IMR-90 (cell line): ENCODE measurements at regions not wholly inside any gene's neighbourhood (a gene's known extent, or its start where the extent isn't known, plus 50 kb on each side); places are given as distances from the start of the nearest gene placed in this dataset.

ENCODE experiments used
- ATAC-seq: fragments of 200-7000 bp; cut with Tn5 transposase; 2 replicates; pipeline ENCODE4 v1.9.1; 2020; ENCODE audit warnings: low read depth, mild to moderate bottlenecking, moderate library complexity
- BruUV-seq: library from RNA; stranded (reverse); fragments of 400-500 nt; replicated peaks from 2 replicates; lab custom pipeline; 2021; lab: Mats Ljungman, UMichigan
- CTCF ChIA-PET: fragments of 300-600 bp; formaldehyde crosslinking; extraction: SDS; loops from one replicate; lab custom pipeline; 2021; ENCODE audit warnings: antibody characterized with exemption; lab: Yijun Ruan, JAX
- POLR2A ChIA-PET: fragments of 300-600 bp; sonication (Branson Sonifier 250); formaldehyde crosslinking; loops from one replicate; lab custom pipeline; 2022; ENCODE audit warnings: antibody characterized with exemption; ENCODE audit not compliant: unreplicated experiment; lab: Charles Lee
- DNase-seq: peaks from one replicate; pipeline ENCODE4 v3.0.0; 2013
- H2AFZ ChIP-seq: replicated peaks from 2 replicates; pipeline ENCODE3; 2013; ENCODE audit warnings: low read length, mild to moderate bottlenecking; ENCODE audit not compliant: poor library complexity
- H2AK5ac ChIP-seq: 2 replicates; pipeline ENCODE4 v1.6.1; 2013; ENCODE audit warnings: low read depth, low read length, inconsistent platforms
- H2AK9ac ChIP-seq: replicated peaks from 2 replicates; pipeline ENCODE3; 2013; ENCODE audit warnings: mild to moderate bottlenecking, low read depth, low read length, moderate library complexity; ENCODE audit not compliant: poor library complexity
- H2BK120ac ChIP-seq: 2 replicates; pipeline ENCODE4 v1.6.1; 2013; ENCODE audit warnings: low read depth, low read length, inconsistent platforms
- H2BK15ac ChIP-seq: 3 replicates; pipeline ENCODE4 v1.6.1; 2013; ENCODE audit warnings: low read depth, low read length, inconsistent platforms
- H2BK20ac ChIP-seq: 2 replicates; pipeline ENCODE4 v1.6.1; 2013; ENCODE audit warnings: low read depth, mild to moderate bottlenecking, inconsistent platforms, low read length, moderate library complexity
- H2BK5ac ChIP-seq: 2 replicates; pipeline ENCODE4 v1.6.1; 2013; ENCODE audit warnings: mild to moderate bottlenecking, low read depth, low read length, inconsistent platforms; ENCODE audit not compliant: poor library complexity, severe bottlenecking
- H3K14ac ChIP-seq: replicated peaks from 2 replicates; pipeline ENCODE4 v1.6.1; 2013; ENCODE audit warnings: low read depth, low read length, inconsistent platforms
- H3K18ac ChIP-seq: 2 replicates; pipeline ENCODE4 v1.6.1; 2013; ENCODE audit warnings: low read depth, low read length, control low read depth
- H3K23ac ChIP-seq: 2 replicates; pipeline ENCODE4 v1.6.1; 2013; ENCODE audit warnings: low read depth, low read length, inconsistent platforms
- H3K27ac ChIP-seq: 2 replicates; pipeline ENCODE4 v1.5.1; 2013; ENCODE audit warnings: mild to moderate bottlenecking, control low read depth, low read length; ENCODE audit not compliant: insufficient read depth
- H3K27me3 ChIP-seq: 2 replicates; pipeline ENCODE4 v1.6.1; 2013; ENCODE audit warnings: low read length; ENCODE audit not compliant: control insufficient read depth, insufficient read depth
- H3K36me3 ChIP-seq: 2 replicates; pipeline ENCODE4 v1.6.1; 2013; ENCODE audit warnings: low read length, mixed read lengths; ENCODE audit not compliant: control insufficient read depth, insufficient read depth
- H3K4ac ChIP-seq: 2 replicates; pipeline ENCODE4 v1.6.1; 2013; ENCODE audit warnings: low read depth, low read length, inconsistent platforms
- H3K4me1 ChIP-seq: 2 replicates; pipeline ENCODE4 v1.6.1; 2013; ENCODE audit warnings: low read length, mixed read lengths; ENCODE audit not compliant: control insufficient read depth, insufficient read depth
- H3K4me2 ChIP-seq: 2 replicates; pipeline ENCODE4 v1.6.1; 2013; ENCODE audit warnings: low read depth, mild to moderate bottlenecking, control low read depth, low read length, moderate library complexity
- H3K4me3 ChIP-seq: 2 replicates; pipeline ENCODE4 v1.5.1; 2013; ENCODE audit warnings: low read depth, mild to moderate bottlenecking, control low read depth, low read length, moderate library complexity; ENCODE audit not compliant: insufficient read depth
- H3K56ac ChIP-seq: 2 replicates; pipeline ENCODE4 v1.6.1; 2013; ENCODE audit warnings: low read length, inconsistent platforms; ENCODE audit not compliant: insufficient read depth; ENCODE audit errors: extremely low read depth
- H3K79me1 ChIP-seq, 2 experiments: 2 replicates each; pipeline ENCODE4 v1.6.1; 2013; ENCODE audit warnings: low read length in 2 of 2, inconsistent platforms in 1 of 2, low read depth in 1 of 2
- H3K9ac ChIP-seq: 2 replicates; pipeline ENCODE4 v1.6.1; 2013; ENCODE audit warnings: low read depth, low read length, control low read depth
- H3K9me1 ChIP-seq: 2 replicates; pipeline ENCODE4 v1.6.1; 2013; ENCODE audit warnings: low read length, inconsistent platforms; ENCODE audit not compliant: insufficient read depth
- H3K9me3 ChIP-seq: 2 replicates; pipeline ENCODE4 v1.6.1; 2013; ENCODE audit warnings: low read length; ENCODE audit not compliant: control insufficient read depth, insufficient read depth
- H4K20me1 ChIP-seq: 2 replicates; pipeline ENCODE4 v1.6.1; 2013; ENCODE audit warnings: low read length, inconsistent platforms; ENCODE audit not compliant: insufficient read depth
- H4K5ac ChIP-seq: 2 replicates; pipeline ENCODE4 v1.6.1; 2013; ENCODE audit warnings: mild to moderate bottlenecking, low read depth, low read length, control low read depth
- H4K8ac ChIP-seq, 2 experiments: 2 replicates each; pipeline ENCODE4 v1.6.1; 2013; ENCODE audit warnings: low read depth in 2 of 2, low read length in 2 of 2, control low read depth in 1 of 2, inconsistent platforms in 1 of 2
- H4K91ac ChIP-seq: 2 replicates; pipeline ENCODE4 v1.6.1; 2013; ENCODE audit warnings: low read depth, low read length, inconsistent platforms; ENCODE audit not compliant: insufficient read depth
- CEBPB ChIP-seq: IDR thresholded peaks from 2 replicates; pipeline ENCODE4 v1.6.1; 2012; ENCODE audit warnings: low read depth, low read length, improper control_type of control experiment
- CTCF ChIP-seq: conservative IDR thresholded peaks from 2 replicates; pipeline ENCODE4 v1.5.1; 2012; ENCODE audit warnings: mild to moderate bottlenecking, low read depth, low read length, improper control_type of control experiment
- MAZ ChIP-seq: IDR thresholded peaks from 2 replicates; pipeline ENCODE4 v1.6.1; 2012; ENCODE audit warnings: low read depth, mild to moderate bottlenecking, low read length, improper control_type of control experiment, moderate library complexity, borderline replicate concordance
- POLR2A ChIP-seq: IDR thresholded peaks from 2 replicates; pipeline ENCODE4 v1.6.1; 2012; ENCODE audit warnings: mild to moderate bottlenecking, low read depth, low read length
- WGBS, 2 experiments: methylation state at CpG; one replicate each; pipeline versions ENCODE4 v1.1.5 to v1.1.7; 2013; ENCODE audit warnings: missing lambda C conversion rate in 2 of 2; ENCODE audit not compliant: insufficient read length in 1 of 2; ENCODE audit errors: extremely low coverage in 2 of 2; 5-methylcytosine and 5-hydroxymethylcytosine counted together
- dilution Hi-C: fragments of 300-500 bp; cut with HindIII; formaldehyde crosslinking; loops from one replicate; pipeline ENCODE4 v1.14.3; 2018; ENCODE audit warnings: low sequenced_read_pairs; ENCODE audit not compliant: unreplicated experiment
- in situ Hi-C: fragments of 300-500 bp; cut with MboI; formaldehyde crosslinking; loops from 3 replicates; pipeline ENCODE4 v1.14.3; 2019; ENCODE audit warnings: low sequenced_read_pairs, inconsistent platforms, mixed read lengths
- intact Hi-C: fragments of 100-400 bp; cut with micrococcal nuclease; formaldehyde crosslinking; loops from 2 replicates; pipeline ENCODE4 v1.10.0; 2022

- no TSS peak for BruUV-seq
- no peaks in the 10 kb centered on the region for H3K4me1 ChIP-seq
- H4K5ac ChIP-seq = no peak overlapping the region
- no peak overlapping the region for H2AK9ac ChIP-seq
- no peak overlapping the region for H3K4ac ChIP-seq
- H3K4me3 ChIP-seq = no peak overlapping the region
- H4K20me1 ChIP-seq = no peaks in the 10 kb centered on the region
- H3K27ac ChIP-seq = no peak overlapping the region
- DNase-seq (no peak), ATAC-seq (no peak)
- H3K14ac ChIP-seq = no peak overlapping the region
- POLR2A ChIA-PET = no interaction called here
- dilution Hi-C loops = no loop called here
- H3K9ac ChIP-seq = no peak overlapping the region
- H2BK20ac ChIP-seq = no peak overlapping the region
- no peaks in the 10 kb centered on the region for H3K9me3 ChIP-seq
- intact Hi-C loops = no loop called here
- no CpG with 5 or more reads among the region's 2 CpGs for WGBS, 2 experiments
- H3K23ac ChIP-seq = no peak overlapping the region
- H3K56ac ChIP-seq = no peak overlapping the region
- H2AK5ac ChIP-seq = no peak overlapping the region
- no peaks in the 10 kb centered on the region for H3K9me1 ChIP-seq
- H4K8ac ChIP-seq = no peak overlapping the region
- H3K79me1 ChIP-seq = no peaks in the 10 kb centered on the region
- CTCF ChIA-PET = interaction anchor here (0.5 kb wide), 1 partner anchor 154 kb away, joined by 4 read pairs; no protein-coding TSS in a partner anchor
- TF ChIP-seq CEBPB = no peak
- TF ChIP-seq MAZ = no peak
- no peak for TF ChIP-seq CTCF
- TF ChIP-seq POLR2A = no peak
- H2BK15ac ChIP-seq = no peak overlapping the region
- no peak overlapping the region for H2AFZ ChIP-seq
- no peaks in the 10 kb centered on the region for H3K36me3 ChIP-seq
- in situ Hi-C loops = no loop called here
- H4K91ac ChIP-seq = no peak overlapping the region
- no peak overlapping the region for H3K4me2 ChIP-seq
- H3K18ac ChIP-seq = no peak overlapping the region
- no peak overlapping the region for H2BK5ac ChIP-seq
- H2BK120ac ChIP-seq = no peak overlapping the region
- H3K27me3 ChIP-seq = no peaks in the 10 kb centered on the region
These were observed 741.7 kb downstream of the PLCL1 start for GRCh38 chr2:198546122-198546521.
